ENCODE measurements at regions not wholly inside any gene's neighbourhood (a gene's known extent, or its start where the extent isn't known, plus 50 kb on each side); places are given as distances from the start of the nearest gene placed in this dataset.

- intact Hi-C loops (cut with DNase I, micrococcal nuclease), result no loop called here
- peak in 1 of 14 experiments; percentile 15 for DNase-seq
- Histone ChIP-seq H3K27me3 (ENCODE audit: control insufficient read depth in 1 of 2, insufficient read depth in 2 of 2, low read length in 2 of 2) (peaks cover 0 to 4% of the 10 kb centered on the region in 2 experiments), H3K4me3 (ENCODE audit: low read length) (no peak overlapping the region), H3K36me3 (ENCODE audit: insufficient read depth, low read length) (no peaks in the 10 kb centered on the region), H3K4me1 (ENCODE audit: insufficient read depth, low read length) (no peaks in the 10 kb centered on the region), H3K9me3 (ENCODE audit: control insufficient read depth in 1 of 2, insufficient read depth in 1 of 2, low read length in 2 of 2) (no peaks in the 10 kb centered on the region), H3K27ac (ENCODE audit: low read depth in 1 of 2, low read length in 2 of 2) (no peak overlapping the region)
- no peak for ATAC-seq (ENCODE audit: poor library complexity)
- TF ChIP-seq CTCF (IDR thresholded peaks at IDR 0.05), result no peak
- Mint-ChIP-seq H3K27ac (no peak overlapping the region), H3K36me3 (ENCODE audit: low read depth) (no peaks in the 10 kb centered on the region), H3K4me1 (ENCODE audit: low read depth) (no peaks in the 10 kb centered on the region), H3K4me3 (no peak overlapping the region), H3K27me3 (peaks cover 10% of the 10 kb centered on the region), H3K9me3 (no peaks in the 10 kb centered on the region)
- CTCF ChIA-PET, result no interaction called here
- POLR2A ChIA-PET, result no interaction called here
Measured at GRCh38 chr9:38339087-38339486, 53.4 kb upstream of the ALDH1B1 start.

DNA sequence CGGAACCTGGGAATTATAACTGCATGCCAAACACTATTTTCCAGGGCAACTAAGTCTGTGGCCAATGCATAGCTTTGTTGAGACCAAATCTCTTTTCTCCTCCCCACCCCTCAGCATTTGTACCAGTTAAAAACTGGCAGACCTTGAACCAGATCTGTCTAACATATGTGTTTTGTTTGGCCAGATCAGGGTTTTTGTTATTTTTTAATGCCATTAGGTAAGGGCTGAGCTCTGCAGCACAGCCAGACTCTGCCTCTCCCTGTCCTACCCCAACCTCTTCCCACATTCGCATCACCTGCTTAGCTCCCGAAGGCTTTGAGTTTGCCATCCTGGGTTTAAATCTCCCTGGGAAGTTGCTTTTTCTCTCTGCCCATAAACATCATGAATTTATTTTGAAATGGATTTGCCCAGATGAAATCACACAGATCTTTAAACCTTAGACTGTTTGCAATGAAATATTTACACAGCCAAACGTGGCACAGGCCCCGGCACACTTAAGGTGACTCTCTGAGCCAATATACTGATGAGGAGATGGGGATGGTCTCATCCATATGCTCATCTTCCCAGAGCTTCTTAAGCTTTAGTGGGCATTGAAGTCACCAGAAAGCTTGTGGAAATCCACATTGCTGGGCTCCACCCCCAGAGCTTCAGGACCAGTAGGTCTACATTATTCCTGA, 54.0 kb upstream of the ALDH1B1 start:
- intact Hi-C loops (cut with DNase I, micrococcal nuclease), result no loop called here
- ChIA-PET POLR2A (no interaction called here), CTCF (no interaction called here)
- TF ChIP-seq CTCF (IDR thresholded peaks at IDR 0.05), result no peak
- H3K9me3 Mint-ChIP-seq, result no peaks in the 10 kb centered on the region
- H3K27ac ChIP-seq (ENCODE audit: low read depth in 1 of 2, low read length in 2 of 2), result no peak overlapping the region
- H3K27me3 Mint-ChIP-seq, result peaks cover 10% of the 10 kb centered on the region
- no peak overlapping the region for H3K27ac Mint-ChIP-seq
- no peaks in the 10 kb centered on the region for H3K4me1 ChIP-seq (ENCODE audit: insufficient read depth, low read length)
- H3K4me3 ChIP-seq (ENCODE audit: low read length), result no peak overlapping the region
- H3K4me3 Mint-ChIP-seq, result no peak overlapping the region
- no peaks in the 10 kb centered on the region for H3K36me3 ChIP-seq (ENCODE audit: insufficient read depth, low read length)
- H3K27me3 ChIP-seq (ENCODE audit: control insufficient read depth in 1 of 2, insufficient read depth in 2 of 2, low read length in 2 of 2), result peaks cover 0 to 4% of the 10 kb centered on the region in 2 experiments
- DNase-seq (no peak), ATAC-seq (ENCODE audit: poor library complexity) (no peak)
- H3K4me1 Mint-ChIP-seq (ENCODE audit: low read depth), result no peaks in the 10 kb centered on the region
- H3K9me3 ChIP-seq (ENCODE audit: control insufficient read depth in 1 of 2, insufficient read depth in 1 of 2, low read length in 2 of 2), result no peaks in the 10 kb centered on the region
- no peaks in the 10 kb centered on the region for H3K36me3 Mint-ChIP-seq (ENCODE audit: low read depth)

DNA sequence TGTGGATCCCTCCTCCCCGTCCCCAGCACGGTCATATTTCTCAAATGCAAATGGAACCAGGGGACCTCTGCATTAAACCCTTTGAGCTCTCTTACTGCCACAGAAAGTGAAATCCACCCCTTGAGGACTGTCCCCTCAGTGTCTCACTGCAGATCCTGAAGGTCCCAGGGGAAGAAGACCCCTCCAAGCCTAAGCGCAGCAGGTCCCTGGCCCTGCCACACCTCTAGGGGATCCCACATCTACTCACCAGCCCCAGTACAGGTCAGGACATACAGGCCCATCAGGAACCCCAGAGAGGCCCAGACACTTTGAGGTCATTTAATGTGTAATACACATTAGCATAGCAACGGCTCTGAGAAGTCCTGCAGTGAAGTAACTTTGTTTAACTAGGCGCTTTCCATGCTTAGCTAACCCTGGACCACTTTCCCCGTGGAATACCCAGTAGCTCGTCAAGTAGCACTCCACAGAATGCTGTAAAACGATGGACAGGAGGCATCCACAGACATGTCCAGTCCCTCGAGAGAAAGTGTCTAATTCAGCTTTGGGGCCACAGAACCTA, 54.7 kb upstream of the ALDH1B1 start:
- DNase-seq (no peak), ATAC-seq (ENCODE audit: poor library complexity) (no peak)
- no peaks in the 10 kb centered on the region for H3K9me3 Mint-ChIP-seq
- intact Hi-C loops (cut with DNase I, micrococcal nuclease), result no loop called here
- no peak overlapping the region for H3K27ac ChIP-seq (ENCODE audit: low read depth in 1 of 2, low read length in 2 of 2)
- TF ChIP-seq CTCF (IDR thresholded peaks at IDR 0.05), result no peak
- no peaks in the 10 kb centered on the region for H3K36me3 Mint-ChIP-seq (ENCODE audit: low read depth)
- no peak overlapping the region for H3K4me3 ChIP-seq (ENCODE audit: low read length)
- H3K4me1 ChIP-seq (ENCODE audit: insufficient read depth, low read length), result no peaks in the 10 kb centered on the region
- ChIA-PET CTCF (no interaction called here), POLR2A (no interaction called here)
- H3K4me3 Mint-ChIP-seq, result no peak overlapping the region
- H3K27me3 ChIP-seq (ENCODE audit: control insufficient read depth in 1 of 2, insufficient read depth in 2 of 2, low read length in 2 of 2), result peaks cover 0 to 4% of the 10 kb centered on the region in 2 experiments
- H3K36me3 ChIP-seq (ENCODE audit: insufficient read depth, low read length), result no peaks in the 10 kb centered on the region
- no peak overlapping the region for H3K27ac Mint-ChIP-seq
- no peaks in the 10 kb centered on the region for H3K9me3 ChIP-seq (ENCODE audit: control insufficient read depth in 1 of 2, insufficient read depth in 1 of 2, low read length in 2 of 2)
- H3K4me1 Mint-ChIP-seq (ENCODE audit: low read depth), result no peaks in the 10 kb centered on the region
- peaks cover 10% of the 10 kb centered on the region for H3K27me3 Mint-ChIP-seq
